ENCODE measurements at regions not wholly inside any gene's neighbourhood (a gene's known extent, or its start where the extent isn't known, plus 50 kb on each side); places are given as distances from the start of the nearest gene placed in this dataset.

GRCh38 chr10:49463605-49464004 is 67.7 kb upstream of the DRGX start:
- Mint-ChIP-seq H3K4me3 (no peak overlapping the region), H3K9me3 (peaks cover 15% of the 10 kb centered on the region), H3K36me3 (ENCODE audit: low read depth) (peaks cover 84% of the 10 kb centered on the region), H3K27me3 (no peaks in the 10 kb centered on the region), H3K4me1 (no peaks in the 10 kb centered on the region), H3K27ac (no peak overlapping the region)
- ATAC-seq (ENCODE audit: low read depth) = no peak
- intact Hi-C loops (cut with micrococcal nuclease) = no loop called here
- POLR2A ChIA-PET = no interaction called here
- TF ChIP-seq CTCF (IDR thresholded peaks at IDR 0.05) = no peak
- CTCF ChIA-PET = no interaction called here
- no peak for DNase-seq

- Mint-ChIP-seq H3K27me3 (no peaks in the 10 kb centered on the region), H3K9me3 (peaks cover 15% of the 10 kb centered on the region), H3K27ac (no peak overlapping the region), H3K4me3 (no peak overlapping the region), H3K36me3 (ENCODE audit: low read depth) (peaks cover 85% of the 10 kb centered on the region), H3K4me1 (no peaks in the 10 kb centered on the region)
- DNase-seq (no peak), ATAC-seq (ENCODE audit: low read depth) (no peak)
- TF ChIP-seq CTCF (IDR thresholded peaks at IDR 0.05) = no peak
- ChIA-PET POLR2A (no interaction called here), CTCF (no interaction called here)
- intact Hi-C loops (cut with micrococcal nuclease) = no loop called here
Observed at GRCh38 chr10:49458869-49459268, 63.0 kb upstream of the DRGX start.

GRCh38 chr10:49457686-49458085 is 61.8 kb upstream of the DRGX start:
- H3K4me3 Mint-ChIP-seq = no peak overlapping the region
- CTCF ChIA-PET = no interaction called here

GRCh38 chr10:49448924-49449323 is 53.0 kb upstream of the DRGX start:
- Mint-ChIP-seq H3K4me3 (no peak overlapping the region), H3K9me3 (peaks cover 34% of the 10 kb centered on the region), H3K27me3 (no peaks in the 10 kb centered on the region), H3K36me3 (ENCODE audit: low read depth) (peaks cover 6% of the 10 kb centered on the region), H3K27ac (no peak overlapping the region), H3K4me1 (no peaks in the 10 kb centered on the region)
- no peak for ATAC-seq (ENCODE audit: low read depth)
- TF ChIP-seq CTCF (IDR thresholded peaks at IDR 0.05) = no peak
- POLR2A ChIA-PET = no interaction called here
- intact Hi-C loops (cut with micrococcal nuclease) = no loop called here
- DNase-seq = no peak
- CTCF ChIA-PET = no interaction called here

More at GRCh38 chr10:49457686-49458085, 61.8 kb upstream of the DRGX start:
- Mint-ChIP-seq H3K4me1 (no peaks in the 10 kb centered on the region), H3K36me3 (ENCODE audit: low read depth) (peaks cover 82% of the 10 kb centered on the region), H3K27ac (no peak overlapping the region), H3K9me3 (peaks cover 17% of the 10 kb centered on the region), H3K27me3 (no peaks in the 10 kb centered on the region)
- no peak for DNase-seq
- POLR2A ChIA-PET = no interaction called here
- TF ChIP-seq CTCF (IDR thresholded peaks at IDR 0.05) = no peak
- intact Hi-C loops (cut with micrococcal nuclease) = no loop called here
- no peak for ATAC-seq (ENCODE audit: low read depth)

GRCh38 chr10:49446031-49446430 is 50.1 kb upstream of the DRGX start:
- Mint-ChIP-seq H3K36me3 (ENCODE audit: low read depth) (no peaks in the 10 kb centered on the region), H3K4me1 (peaks cover 8% of the 10 kb centered on the region), H3K4me3 (no peak overlapping the region), H3K9me3 (peaks cover 15% of the 10 kb centered on the region), H3K27ac (no peak overlapping the region), H3K27me3 (peaks cover 2% of the 10 kb centered on the region)
- DNase-seq (no peak), ATAC-seq (ENCODE audit: low read depth) (no peak)
- intact Hi-C loops (cut with micrococcal nuclease) = no loop called here
- no peak for TF ChIP-seq CTCF (IDR thresholded peaks at IDR 0.05)
- ChIA-PET POLR2A (no interaction called here), CTCF (no interaction called here)

All from activated B cell treated with CpG ODN at 0.5 μM for 24 hours (primary cell).